Neural cell (in vitro differentiated cells): ENCODE measurements at regions not wholly inside any gene's neighbourhood (a gene's known extent, or its start where the extent isn't known, plus 50 kb on each side); places are given as distances from the start of the nearest gene placed in this dataset.

Experiments
- H2AFZ ChIP-seq: fragments of 200-600, 300-800 bp; sonication (generic), shearing (Covaris generic); 2 replicates; pipeline ENCODE4 v1.6.0; 2014; ENCODE audit warnings: low read depth, mild to moderate bottlenecking, antibody characterized with exemption, low read length, moderate library complexity
- H3F3A ChIP-seq: fragments of 200-600 bp; shearing (Covaris generic); 2 replicates; pipeline ENCODE4 v1.6.1; 2016; ENCODE audit warnings: mild to moderate bottlenecking, moderate library complexity, mixed read lengths, antibody characterized with exemption, low read length; ENCODE audit not compliant: insufficient read depth, poor library complexity, severe bottlenecking
- H3K27ac ChIP-seq: fragments of 200-600, 300-800 bp; sonication (generic), shearing (Covaris generic); 2 replicates; pipeline ENCODE4 v1.5.1; 2014; ENCODE audit warnings: mild to moderate bottlenecking, low read length, moderate library complexity
- H3K27me3 ChIP-seq: fragments of 300-800, 200-600 bp; sonication (generic), shearing (Covaris generic); 2 replicates; pipeline ENCODE4 v1.6.0; 2014; ENCODE audit warnings: mild to moderate bottlenecking, low read depth, low read length, moderate library complexity; ENCODE audit not compliant: insufficient read depth
- H3K36me3 ChIP-seq: fragments of 300-800, 200-600 bp; sonication (generic), shearing (Covaris generic); 2 replicates; pipeline ENCODE4 v1.5.1; 2014; ENCODE audit warnings: mild to moderate bottlenecking, antibody characterized with exemption, low read length, moderate library complexity; ENCODE audit not compliant: insufficient read depth
- H3K4me2 ChIP-seq: fragments of 300-800, 200-600 bp; sonication (generic), shearing (Covaris generic); 2 replicates; pipeline ENCODE4 v1.6.0; 2014; ENCODE audit warnings: mild to moderate bottlenecking, low read length
- H3K4me3 ChIP-seq: fragments of 300-800, 200-600 bp; sonication (generic), shearing (Covaris generic); 2 replicates; pipeline ENCODE4 v1.5.1; 2014; ENCODE audit warnings: mild to moderate bottlenecking, low read length, moderate library complexity
- H3K79me2 ChIP-seq: fragments of 200-600 bp; shearing (Covaris generic); replicated peaks from 2 replicates; pipeline ENCODE4 v1.6.0; 2014; ENCODE audit warnings: mild to moderate bottlenecking, low read length, moderate library complexity; ENCODE audit not compliant: insufficient read depth
- H3K9ac ChIP-seq: fragments of 300-800, 200-600 bp; sonication (generic), shearing (Covaris generic); 2 replicates; pipeline ENCODE4 v1.6.1; 2016; ENCODE audit warnings: mild to moderate bottlenecking, low read length, mixed read lengths
- H3K9me2 ChIP-seq: fragments of 200-600 bp; shearing (Covaris generic); 2 replicates; pipeline ENCODE4 v1.6.1; 2016; ENCODE audit warnings: mild to moderate bottlenecking, low read length, mixed read lengths; ENCODE audit not compliant: insufficient read depth
- H3K9me3 ChIP-seq: fragments of 200-600, 300-800 bp; sonication (generic), shearing (Covaris generic); 2 replicates; pipeline ENCODE4 v1.6.1; 2016; ENCODE audit warnings: mild to moderate bottlenecking, mixed run types, low read length, moderate library complexity, mixed read lengths
- H4K20me1 ChIP-seq: fragments of 200-600 bp; shearing (Covaris generic); 2 replicates; pipeline ENCODE4 v1.6.1; 2016; ENCODE audit warnings: mild to moderate bottlenecking, mixed run types; ENCODE audit not compliant: insufficient read depth
- EP300 ChIP-seq: fragments of 450-650 bp; conservative IDR thresholded peaks from 2 replicates; pipeline ENCODE4 v1.6.1; 2014; ENCODE audit warnings: antibody characterized with exemption, mild to moderate bottlenecking, moderate library complexity; ENCODE audit not compliant: poor library complexity, severe bottlenecking
- EZH2 ChIP-seq: fragments of 200-600, 300-800 bp; shearing (Covaris generic), sonication (generic); IDR thresholded peaks from 2 replicates; pipeline ENCODE4 v1.6.1; 2014; ENCODE audit warnings: antibody characterized with exemption, low read length, borderline replicate concordance, mild to moderate bottlenecking; ENCODE audit not compliant: insufficient read depth, poor library complexity, severe bottlenecking
- MXI1 ChIP-seq: fragments of 450-650 bp; conservative IDR thresholded peaks from 2 replicates; pipeline ENCODE4 v1.6.1; 2014; ENCODE audit warnings: antibody characterized with exemption, mild to moderate bottlenecking; ENCODE audit not compliant: poor library complexity, severe bottlenecking
- POLR2AphosphoS5 ChIP-seq: IDR thresholded peaks from 2 replicates; pipeline ENCODE4 v1.6.1; 2012
- RAD21 ChIP-seq: fragments of 450-650 bp; conservative IDR thresholded peaks from 2 replicates; pipeline ENCODE4 v1.6.1; 2014; ENCODE audit warnings: antibody characterized with exemption, mild to moderate bottlenecking, moderate library complexity
- SMC3 ChIP-seq: fragments of 450-650 bp; conservative IDR thresholded peaks from 2 replicates; pipeline ENCODE4 v1.6.1; 2014; ENCODE audit warnings: antibody characterized with exemption, mild to moderate bottlenecking, moderate library complexity; ENCODE audit not compliant: poor library complexity
- TAF1 ChIP-seq: IDR thresholded peaks from 2 replicates; pipeline ENCODE4 v1.6.1; 2012; ENCODE audit warnings: low read depth
- TF ChIP-seq, protein P1 (sequence below): IDR thresholded peaks from 2 replicates; pipeline ENCODE4 v1.6.1; 2012; ENCODE audit warnings: borderline replicate concordance
- TF ChIP-seq, protein P2 (sequence below): fragments of 450-650 bp; IDR thresholded peaks from 2 replicates; pipeline ENCODE4 v1.5.1; 2014; ENCODE audit warnings: antibody characterized with exemption, mild to moderate bottlenecking, moderate library complexity; ENCODE audit not compliant: poor library complexity, severe bottlenecking

DNA sequence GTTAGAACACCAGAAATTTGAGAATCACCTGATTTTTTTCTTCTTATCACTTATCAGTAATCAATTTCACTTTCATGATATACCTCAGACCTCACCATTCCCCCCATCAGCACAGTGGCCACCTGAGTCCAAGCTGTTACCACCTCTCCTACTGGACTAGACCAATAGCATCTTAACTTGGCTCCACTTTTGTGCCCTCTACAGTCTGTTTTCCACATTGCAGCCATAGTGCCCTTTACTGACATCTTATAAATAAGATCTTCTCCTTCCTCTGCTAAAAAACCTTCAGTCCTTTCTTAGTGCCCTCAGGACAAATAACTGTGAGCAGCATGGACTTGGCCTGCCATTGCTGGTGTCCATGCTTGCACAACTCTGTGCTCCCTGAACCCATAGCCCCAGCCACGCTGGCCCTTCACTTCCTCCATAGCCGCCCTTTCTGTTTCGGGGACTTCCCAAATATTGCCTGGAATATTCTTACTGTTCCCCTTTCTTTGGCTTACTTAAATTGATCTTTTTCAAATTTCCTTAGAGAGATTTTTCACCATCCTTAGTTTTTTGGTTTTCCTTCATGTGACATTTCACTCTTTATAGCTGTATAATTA, 380.8 kb downstream of the LMO7 start:
- TF ChIP-seq, protein P1, sequence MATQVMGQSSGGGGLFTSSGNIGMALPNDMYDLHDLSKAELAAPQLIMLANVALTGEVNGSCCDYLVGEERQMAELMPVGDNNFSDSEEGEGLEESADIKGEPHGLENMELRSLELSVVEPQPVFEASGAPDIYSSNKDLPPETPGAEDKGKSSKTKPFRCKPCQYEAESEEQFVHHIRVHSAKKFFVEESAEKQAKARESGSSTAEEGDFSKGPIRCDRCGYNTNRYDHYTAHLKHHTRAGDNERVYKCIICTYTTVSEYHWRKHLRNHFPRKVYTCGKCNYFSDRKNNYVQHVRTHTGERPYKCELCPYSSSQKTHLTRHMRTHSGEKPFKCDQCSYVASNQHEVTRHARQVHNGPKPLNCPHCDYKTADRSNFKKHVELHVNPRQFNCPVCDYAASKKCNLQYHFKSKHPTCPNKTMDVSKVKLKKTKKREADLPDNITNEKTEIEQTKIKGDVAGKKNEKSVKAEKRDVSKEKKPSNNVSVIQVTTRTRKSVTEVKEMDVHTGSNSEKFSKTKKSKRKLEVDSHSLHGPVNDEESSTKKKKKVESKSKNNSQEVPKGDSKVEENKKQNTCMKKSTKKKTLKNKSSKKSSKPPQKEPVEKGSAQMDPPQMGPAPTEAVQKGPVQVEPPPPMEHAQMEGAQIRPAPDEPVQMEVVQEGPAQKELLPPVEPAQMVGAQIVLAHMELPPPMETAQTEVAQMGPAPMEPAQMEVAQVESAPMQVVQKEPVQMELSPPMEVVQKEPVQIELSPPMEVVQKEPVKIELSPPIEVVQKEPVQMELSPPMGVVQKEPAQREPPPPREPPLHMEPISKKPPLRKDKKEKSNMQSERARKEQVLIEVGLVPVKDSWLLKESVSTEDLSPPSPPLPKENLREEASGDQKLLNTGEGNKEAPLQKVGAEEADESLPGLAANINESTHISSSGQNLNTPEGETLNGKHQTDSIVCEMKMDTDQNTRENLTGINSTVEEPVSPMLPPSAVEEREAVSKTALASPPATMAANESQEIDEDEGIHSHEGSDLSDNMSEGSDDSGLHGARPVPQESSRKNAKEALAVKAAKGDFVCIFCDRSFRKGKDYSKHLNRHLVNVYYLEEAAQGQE = no peak
- TF ChIP-seq EP300 (no peak), TAF1 (no peak), RAD21 (no peak), POLR2AphosphoS5 (no peak), EZH2 (no peak), MXI1 (no peak), SMC3 (no peak)
- TF ChIP-seq, protein P2, sequence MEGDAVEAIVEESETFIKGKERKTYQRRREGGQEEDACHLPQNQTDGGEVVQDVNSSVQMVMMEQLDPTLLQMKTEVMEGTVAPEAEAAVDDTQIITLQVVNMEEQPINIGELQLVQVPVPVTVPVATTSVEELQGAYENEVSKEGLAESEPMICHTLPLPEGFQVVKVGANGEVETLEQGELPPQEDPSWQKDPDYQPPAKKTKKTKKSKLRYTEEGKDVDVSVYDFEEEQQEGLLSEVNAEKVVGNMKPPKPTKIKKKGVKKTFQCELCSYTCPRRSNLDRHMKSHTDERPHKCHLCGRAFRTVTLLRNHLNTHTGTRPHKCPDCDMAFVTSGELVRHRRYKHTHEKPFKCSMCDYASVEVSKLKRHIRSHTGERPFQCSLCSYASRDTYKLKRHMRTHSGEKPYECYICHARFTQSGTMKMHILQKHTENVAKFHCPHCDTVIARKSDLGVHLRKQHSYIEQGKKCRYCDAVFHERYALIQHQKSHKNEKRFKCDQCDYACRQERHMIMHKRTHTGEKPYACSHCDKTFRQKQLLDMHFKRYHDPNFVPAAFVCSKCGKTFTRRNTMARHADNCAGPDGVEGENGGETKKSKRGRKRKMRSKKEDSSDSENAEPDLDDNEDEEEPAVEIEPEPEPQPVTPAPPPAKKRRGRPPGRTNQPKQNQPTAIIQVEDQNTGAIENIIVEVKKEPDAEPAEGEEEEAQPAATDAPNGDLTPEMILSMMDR = no peak
- H3K4me3 ChIP-seq = no peak overlapping the region
- no peaks in the 10 kb centered on the region for H3K79me2 ChIP-seq
- H3K27me3 ChIP-seq = no peaks in the 10 kb centered on the region
- no peak overlapping the region for H3K27ac ChIP-seq
- H3K4me2 ChIP-seq = no peak overlapping the region
- H3K9ac ChIP-seq = no peak overlapping the region
- H3K9me3 ChIP-seq = no peaks in the 10 kb centered on the region
- H2AFZ ChIP-seq = no peak overlapping the region
- no peaks in the 10 kb centered on the region for H3K36me3 ChIP-seq
- no peaks in the 10 kb centered on the region for H3F3A ChIP-seq
- no peaks in the 10 kb centered on the region for H4K20me1 ChIP-seq
- H3K9me2 ChIP-seq = no peaks in the 10 kb centered on the region

DNA sequence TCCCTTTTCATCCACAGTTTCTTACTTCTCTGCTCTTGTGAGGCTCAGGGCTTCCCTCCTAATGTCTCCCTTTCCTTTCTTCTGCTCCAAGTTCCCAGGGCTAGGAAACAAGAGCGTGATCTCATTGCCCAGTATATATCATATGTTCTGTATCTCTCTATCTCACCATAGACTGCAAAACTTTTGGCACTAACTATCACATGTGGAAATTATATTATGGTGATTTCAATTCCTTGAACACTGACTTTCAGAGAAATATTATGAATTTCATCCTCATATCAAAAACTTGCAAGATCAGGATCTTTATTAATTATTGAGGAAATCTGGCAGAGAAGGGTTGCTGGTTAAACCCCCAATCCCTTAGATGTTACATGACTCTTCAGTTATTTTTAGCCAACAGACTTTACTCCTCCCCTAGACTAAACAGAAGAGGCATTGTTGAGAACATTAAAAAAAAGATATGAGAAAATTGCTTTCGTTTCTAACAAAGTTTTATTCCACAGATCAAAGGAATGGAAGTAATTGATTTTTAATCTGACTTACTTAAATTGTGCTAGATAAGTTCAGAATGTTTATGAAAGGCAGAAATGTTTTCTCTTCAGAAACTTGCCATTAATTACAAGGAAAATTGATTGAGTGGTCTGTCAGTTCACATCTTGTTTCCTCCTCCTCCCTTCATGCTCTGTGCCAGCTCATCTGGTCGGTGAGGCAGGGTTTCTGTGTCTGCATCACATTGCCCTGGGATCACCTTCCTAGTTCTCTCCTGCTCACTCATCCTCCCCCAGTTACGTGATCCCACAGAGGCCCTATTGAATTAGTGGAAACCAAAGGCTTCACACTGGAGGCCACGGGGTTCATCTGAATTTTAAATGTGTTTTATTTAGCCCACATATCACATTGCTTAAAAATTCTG, 378.5 kb downstream of the LMO7 start:
- no peak overlapping the region for H2AFZ ChIP-seq

More for the DNA sequence above, 378.5 kb downstream of the LMO7 start:
- Histone ChIP-seq H3K79me2 (no peaks in the 10 kb centered on the region), H3K9me2 (no peaks in the 10 kb centered on the region), H3F3A (no peaks in the 10 kb centered on the region), H3K27me3 (no peaks in the 10 kb centered on the region), H3K27ac (no peak overlapping the region), H3K36me3 (no peaks in the 10 kb centered on the region), H3K9me3 (no peaks in the 10 kb centered on the region), H3K9ac (no peak overlapping the region), H4K20me1 (no peaks in the 10 kb centered on the region), H3K4me3 (no peak overlapping the region), H3K4me2 (no peak overlapping the region)
- TF ChIP-seq MXI1 (no peak), EZH2 (no peak), TAF1 (no peak), EP300 (no peak), POLR2AphosphoS5 (no peak), RAD21 (no peak)
- TF ChIP-seq, protein P2 = no peak
- TF ChIP-seq, protein P1 = no peak
